Uterus (tissue), 3 donors: ENCODE measurements at regions not wholly inside any gene's neighbourhood (a gene's known extent, or its start where the extent isn't known, plus 50 kb on each side); places are given as distances from the start of the nearest gene placed in this dataset.

ENCODE experiments used
- DNase-seq, 2 donors: peaks; one replicate each; pipeline ENCODE4 v3.0.0-alpha.2; 2019 to 2020
- H3K27ac ChIP-seq, 2 donors: fragments of 200-600 bp; sonication (generic); 1 replicate in 1 of 2; 2 replicates in 1 of 2; pipeline ENCODE4 v1.5.1; 2016 to 2018
- H3K27me3 ChIP-seq, 2 donors: fragments of 200-600 bp; sonication (generic); one replicate each; pipeline ENCODE4 v1.5.1; 2018 to 2019; ENCODE audit warnings: control low read depth in 1 of 2
- H3K36me3 ChIP-seq, 2 donors: fragments of 200-600 bp; sonication (generic); one replicate each; pipeline ENCODE4 v1.5.1; 2019; ENCODE audit warnings: control low read depth in 1 of 2
- H3K4me1 ChIP-seq, 2 donors: fragments of 200-600 bp; sonication (generic); one replicate each; pipeline ENCODE4 v1.5.1; 2018 to 2019; ENCODE audit warnings: control low read depth in 1 of 2
- H3K4me3 ChIP-seq, 2 donors: fragments of 200-600 bp; sonication (generic); 1 replicate in 1 of 2; 2 replicates in 1 of 2; pipeline ENCODE4 v1.5.1; 2018 to 2019; ENCODE audit warnings: mild to moderate bottlenecking in 1 of 2
- H3K9me3 ChIP-seq, 2 donors: fragments of 200-600 bp; sonication (generic); one replicate each; pipeline ENCODE4 v1.5.1; 2019; ENCODE audit warnings: control low read depth in 1 of 2
- CTCF ChIP-seq, 4 experiments: fragments of 200-600 bp in 2 of 4; fragments of 450-650 bp in 2 of 4; sonication (generic) in 2 of 4; IDR thresholded peaks; one replicate each; pipeline ENCODE4 v1.5.1; 2016 to 2019; ENCODE audit warnings: antibody characterized with exemption in 4 of 4, mild to moderate bottlenecking in 2 of 4, moderate library complexity in 1 of 4
- POLR2A ChIP-seq, 2 donors: fragments of 450-650 bp; IDR thresholded peaks; one replicate each; pipeline ENCODE4 v1.6.1; 2016; ENCODE audit warnings: antibody characterized with exemption in 2 of 2, mild to moderate bottlenecking in 1 of 2, moderate library complexity in 1 of 2
- intact Hi-C: fragments of 100-400 bp; cut with DNase I; formaldehyde crosslinking; loops from one replicate; pipeline ENCODE4 v1.15.1; 2023; ENCODE audit warnings: low total_unique reads
- donor health status: DM: yes; HTN: yes; CAD: no.

GRCh38 chr7:68362745-68363518 lies 1235.3 kb upstream of the AUTS2 start:
- no peak overlapping the region for H3K4me3 ChIP-seq
- no peak for DNase-seq
- H3K27me3 ChIP-seq = no peaks in the 10 kb centered on the region
- H3K27ac ChIP-seq = no peak overlapping the region
- no peaks in the 10 kb centered on the region for H3K9me3 ChIP-seq
- TF ChIP-seq CTCF (IDR thresholded peaks at IDR 0.05) (no peak), POLR2A (IDR thresholded peaks at IDR 0.05) (no peak)
- intact Hi-C loops = no loop called here
- no peaks in the 10 kb centered on the region for H3K4me1 ChIP-seq
- no peaks in the 10 kb centered on the region for H3K36me3 ChIP-seq

DNA sequence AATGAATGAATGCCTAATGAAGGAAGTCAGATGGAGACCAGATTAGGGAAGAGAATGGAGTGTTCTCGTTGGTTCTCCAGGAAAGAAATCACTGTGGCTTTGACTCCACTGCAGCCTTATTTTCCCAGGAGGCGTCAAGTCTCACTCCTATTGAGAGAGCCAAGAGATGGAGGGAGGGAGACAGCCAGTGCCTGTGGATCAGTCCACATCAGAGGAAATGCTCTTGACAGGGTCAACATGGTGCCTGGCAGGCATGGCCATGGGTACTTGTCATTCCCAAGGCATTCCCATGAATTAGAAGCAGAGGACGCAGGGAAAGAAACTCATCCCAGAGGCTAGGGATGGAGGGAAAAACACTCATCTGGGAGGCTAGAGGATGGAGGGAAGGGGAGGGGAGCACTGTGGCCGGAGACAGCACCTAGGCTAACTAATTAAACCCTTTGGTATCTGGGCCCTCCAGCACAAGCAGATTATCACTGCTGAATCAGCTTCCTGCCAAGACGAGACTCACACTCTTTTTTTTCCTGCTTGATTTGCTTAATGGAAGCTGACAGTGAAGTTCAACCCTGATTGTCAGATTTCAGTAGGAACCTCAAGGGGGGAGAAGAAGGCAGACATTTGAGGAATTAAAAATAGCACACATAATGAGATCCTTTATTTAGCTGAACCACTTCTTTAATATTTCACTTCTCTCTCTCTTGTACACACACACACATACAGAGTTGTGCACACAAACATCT lies 1233.2 kb upstream of the AUTS2 start:
- H3K4me3 ChIP-seq = no peak overlapping the region
- no peaks in the 10 kb centered on the region for H3K9me3 ChIP-seq
- no peaks in the 10 kb centered on the region for H3K36me3 ChIP-seq
- no peaks in the 10 kb centered on the region for H3K27me3 ChIP-seq
- H3K27ac ChIP-seq = no peak overlapping the region
- no peaks in the 10 kb centered on the region for H3K4me1 ChIP-seq
- no peak for TF ChIP-seq POLR2A (IDR thresholded peaks at IDR 0.05)
- TF ChIP-seq CTCF (IDR thresholded peaks at IDR 0.05) = no peak
- intact Hi-C loops = no loop called here
- DNase-seq = no peak

DNA sequence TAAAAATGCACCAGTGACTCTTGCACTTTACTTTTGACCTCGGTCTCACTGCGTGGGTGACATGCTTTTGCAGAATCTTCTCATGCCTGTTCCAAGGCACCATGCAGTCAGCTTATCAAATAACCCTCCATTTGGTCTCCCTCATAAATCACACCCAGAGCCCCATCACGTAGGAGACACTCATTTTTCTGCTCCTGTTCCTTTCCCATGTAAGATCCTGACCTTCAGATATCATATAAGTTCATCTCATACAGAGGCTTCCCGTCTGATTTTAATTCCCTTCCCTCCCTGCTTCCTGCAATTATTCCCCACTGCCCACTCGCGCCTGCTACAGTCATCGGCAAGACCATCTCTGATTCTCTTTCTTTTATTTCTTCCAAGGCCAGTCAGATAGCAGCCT lies 1226.3 kb upstream of the AUTS2 start:
- H3K27ac ChIP-seq = no peak overlapping the region
- intact Hi-C loops = no loop called here
- no peak for DNase-seq
- no peaks in the 10 kb centered on the region for H3K27me3 ChIP-seq
- no peak overlapping the region for H3K4me3 ChIP-seq
- TF ChIP-seq POLR2A (IDR thresholded peaks at IDR 0.05) (no peak), CTCF (IDR thresholded peaks at IDR 0.05) (no peak)
- H3K36me3 ChIP-seq = no peaks in the 10 kb centered on the region
- H3K4me1 ChIP-seq = no peaks in the 10 kb centered on the region
- H3K9me3 ChIP-seq = no peaks in the 10 kb centered on the region

DNA sequence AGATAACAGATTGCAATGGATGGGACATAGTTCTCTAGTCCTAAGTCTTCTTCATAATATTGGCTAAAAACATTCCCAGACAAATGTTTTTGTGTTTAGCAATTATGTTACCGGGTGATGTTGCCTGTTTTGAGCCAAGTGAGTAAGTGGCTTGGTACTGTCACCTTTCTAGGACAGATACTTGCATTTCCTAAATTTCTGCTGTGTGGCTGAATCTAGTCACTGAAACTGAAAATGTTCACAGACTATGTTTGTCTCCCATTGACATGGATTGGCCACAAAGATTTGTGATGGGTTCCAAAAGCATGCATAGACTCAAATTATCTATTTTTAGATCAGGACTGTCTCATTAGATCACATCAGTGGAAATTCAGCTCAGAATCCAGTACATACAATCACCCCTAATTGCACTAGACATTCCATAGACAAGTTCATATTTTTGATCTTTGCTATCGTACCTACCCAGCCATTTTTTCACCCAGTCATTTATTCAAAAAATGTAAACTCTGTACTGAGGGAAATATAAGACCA lies 1222.1 kb upstream of the AUTS2 start:
- Histone ChIP-seq H3K36me3 (no peaks in the 10 kb centered on the region), H3K9me3 (no peaks in the 10 kb centered on the region), H3K27me3 (no peaks in the 10 kb centered on the region), H3K4me3 (no peak overlapping the region), H3K4me1 (no peaks in the 10 kb centered on the region), H3K27ac (no peak overlapping the region)
- TF ChIP-seq POLR2A (IDR thresholded peaks at IDR 0.05) (no peak), CTCF (IDR thresholded peaks at IDR 0.05) (no peak)
- no peak for DNase-seq
- intact Hi-C loops = no loop called here

DNA sequence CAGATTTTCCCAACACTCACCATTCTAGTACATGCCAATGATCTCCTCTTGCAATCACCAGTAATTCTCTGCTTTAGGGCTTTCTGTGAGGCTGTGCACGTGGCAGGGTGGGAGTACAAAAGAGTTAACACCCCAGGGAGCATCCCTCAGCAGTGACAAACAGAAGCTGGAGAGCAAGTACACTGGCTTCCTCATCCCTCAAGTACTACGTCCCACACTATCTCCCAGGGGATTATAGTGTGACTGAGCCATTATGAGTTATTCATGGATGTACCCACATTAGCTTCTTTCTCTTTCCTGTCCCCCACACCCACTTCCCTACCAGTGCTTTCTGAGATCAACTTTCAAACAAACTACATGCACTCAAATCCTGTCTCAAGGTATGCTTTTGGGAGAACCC lies 1216.5 kb upstream of the AUTS2 start:
- no peak for TF ChIP-seq CTCF (IDR thresholded peaks at IDR 0.05)
- no peak for TF ChIP-seq POLR2A (IDR thresholded peaks at IDR 0.05)
- no peaks in the 10 kb centered on the region for H3K36me3 ChIP-seq
- H3K4me3 ChIP-seq = no peak overlapping the region
- no peak overlapping the region for H3K27ac ChIP-seq
- H3K27me3 ChIP-seq = no peaks in the 10 kb centered on the region
- intact Hi-C loops = no loop called here
- H3K9me3 ChIP-seq = peaks cover 0 to 3% of the 10 kb centered on the region in 2 donors
- H3K4me1 ChIP-seq = no peaks in the 10 kb centered on the region
- DNase-seq = no peak
